GM19463 (cell line): ENCODE measurements at regions not wholly inside any gene's neighbourhood (a gene's known extent, or its start where the extent isn't known, plus 50 kb on each side); places are given as distances from the start of the nearest gene placed in this dataset.

Source experiments
- ATAC-seq: cut with Tn5 transposase; IDR thresholded peaks from one replicate; pipeline ENCODE4 v1.9.1; 2021; ENCODE audit warnings: mild to moderate bottlenecking, moderate library complexity; ENCODE audit not compliant: unreplicated experiment

GRCh38 chr10:6781133-6781770 is 201.2 kb upstream of the PRKCQ start:
- ATAC-seq, result peak; percentile 62

GRCh38 chr10:6780008-6780677 is 200.1 kb upstream of the PRKCQ start:
- ATAC-seq, result no peak

GRCh38 chr10:6778992-6779701 is 199.1 kb upstream of the PRKCQ start:
- ATAC-seq, result no peak

GRCh38 chr10:6776170-6776569 is 196.1 kb upstream of the PRKCQ start:
- ATAC-seq, result no peak

- ATAC-seq, result no peak
These were observed 194.3 kb upstream of the PRKCQ start for GRCh38 chr10:6774406-6774805.

GRCh38 chr10:6771331-6771730 is 191.3 kb upstream of the PRKCQ start:
- ATAC-seq, result no peak

- no peak for ATAC-seq
These were observed 190.8 kb upstream of the PRKCQ start for GRCh38 chr10:6770846-6771245.

- ATAC-seq, result no peak
These were observed 189.8 kb upstream of the PRKCQ start for GRCh38 chr10:6769704-6770417.

GRCh38 chr10:6766131-6766801 is 186.2 kb upstream of the PRKCQ start:
- ATAC-seq, result no peak

- no peak for ATAC-seq
These were observed 183.3 kb upstream of the PRKCQ start for GRCh38 chr10:6763423-6763822.

GRCh38 chr10:6763001-6763400 is 182.9 kb upstream of the PRKCQ start:
- ATAC-seq, result no peak

GRCh38 chr10:6759961-6760360 is 179.9 kb upstream of the PRKCQ start:
- ATAC-seq, result no peak

- ATAC-seq, result no peak
These were observed 177.1 kb upstream of the PRKCQ start for GRCh38 chr10:6757158-6757557.

DNA sequence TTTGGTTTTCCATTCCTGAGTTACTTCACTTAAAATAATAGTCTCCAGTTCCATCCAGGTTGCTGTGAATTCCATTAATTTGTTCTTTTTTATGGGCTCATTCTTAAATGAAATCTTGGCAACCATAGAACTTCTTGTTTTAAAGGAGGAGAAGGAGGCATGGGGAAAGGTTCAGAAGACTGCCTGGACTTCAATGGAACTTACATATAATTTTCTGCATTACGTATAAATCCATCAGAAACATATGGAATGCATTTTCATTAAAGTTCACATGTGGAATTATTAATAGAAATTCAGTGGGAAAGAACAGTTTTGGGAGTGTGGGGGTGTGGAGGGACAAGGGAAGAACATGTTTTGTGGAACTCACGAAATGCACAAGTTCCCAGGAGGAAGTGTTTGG is 176.6 kb upstream of the PRKCQ start:
- ATAC-seq, result no peak

- ATAC-seq, result no peak
These were observed 175.8 kb upstream of the PRKCQ start for GRCh38 chr10:6755781-6756460.

DNA sequence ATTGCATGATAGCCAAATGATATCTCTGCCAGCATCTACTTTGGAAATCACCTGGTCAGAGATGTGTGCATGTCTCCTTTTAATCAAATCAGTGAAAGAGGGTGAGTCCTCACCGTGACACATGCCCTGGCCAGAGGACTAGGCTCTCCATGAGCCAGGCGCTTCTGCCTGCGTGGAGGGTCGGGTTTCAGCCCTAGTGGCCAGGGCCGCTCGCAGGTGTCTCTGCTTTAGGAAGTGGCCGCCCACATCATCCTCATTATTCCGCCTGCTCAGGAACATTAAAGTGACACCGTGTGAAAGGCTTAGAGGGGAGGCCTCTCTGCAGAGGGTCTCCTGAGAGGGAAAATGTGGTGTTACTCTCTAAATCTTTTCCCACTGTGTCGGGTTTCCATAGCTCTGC is 173.6 kb upstream of the PRKCQ start:
- ATAC-seq, result no peak

DNA sequence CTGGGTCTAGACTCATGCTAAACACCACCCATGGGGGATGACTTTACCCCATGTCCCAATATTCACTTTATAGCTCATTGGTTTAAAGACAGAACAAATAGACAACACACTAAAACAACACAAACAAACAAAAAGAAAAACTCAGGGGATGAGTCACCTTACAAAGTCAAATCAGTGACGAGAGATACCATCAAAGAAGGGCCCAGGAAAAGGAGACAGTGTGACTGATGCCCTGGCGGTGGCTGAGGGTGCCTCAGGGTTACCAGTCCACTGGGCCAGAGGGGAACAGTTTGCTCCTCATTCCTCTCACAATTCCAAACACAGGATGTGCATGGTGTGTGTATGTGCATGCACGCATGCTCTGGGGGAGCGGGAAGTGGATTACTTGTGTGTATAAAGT is 171.3 kb upstream of the PRKCQ start:
- ATAC-seq, result no peak

GRCh38 chr10:6748981-6749635 is 169.0 kb upstream of the PRKCQ start:
- no peak for ATAC-seq

DNA sequence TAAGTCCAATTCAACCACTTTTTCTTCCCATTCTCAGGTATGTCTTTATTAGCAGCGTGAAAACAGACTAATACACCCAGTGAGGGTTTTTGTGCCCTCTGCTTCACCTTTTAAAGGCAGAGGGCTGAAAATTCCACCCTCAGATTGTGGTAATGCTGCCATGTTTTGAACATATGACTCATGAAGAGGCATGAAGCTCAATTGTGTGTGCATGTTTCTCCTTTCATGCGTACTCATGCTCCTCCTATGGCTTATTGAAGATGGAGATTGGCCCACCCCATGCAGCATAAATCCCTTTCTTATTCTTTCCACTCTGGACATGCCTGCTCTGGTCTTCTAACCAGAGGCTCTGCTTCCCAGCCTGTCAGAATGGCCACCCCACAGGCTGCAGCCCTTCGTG is 168.0 kb upstream of the PRKCQ start:
- ATAC-seq, result no peak

- no peak for ATAC-seq
These were observed 166.7 kb upstream of the PRKCQ start for GRCh38 chr10:6746782-6747181.
